HFFc6 (cell line): ENCODE measurements at regions not wholly inside any gene's neighbourhood (a gene's known extent, or its start where the extent isn't known, plus 50 kb on each side); places are given as distances from the start of the nearest gene placed in this dataset.

Experiments
- DNase-seq: peaks from one replicate; pipeline ENCODE4 v3.0.0-alpha.2; 2018
- H3K27ac Mint-ChIP-seq: 2 replicates; pipeline ENCODE4 v1.8.0; 2020; ENCODE audit warnings: mild to moderate bottlenecking, mixed read lengths
- H3K27me3 Mint-ChIP-seq: 2 replicates; pipeline ENCODE4 v1.8.0; 2021; ENCODE audit warnings: mild to moderate bottlenecking, moderate library complexity, mixed read lengths; ENCODE audit not compliant: insufficient read depth
- H3K36me3 Mint-ChIP-seq: 2 replicates; pipeline ENCODE4 v1.8.0; 2021; ENCODE audit warnings: low read depth, mixed read lengths
- H3K4me1 Mint-ChIP-seq: 2 replicates; pipeline ENCODE4 v1.8.0; 2020; ENCODE audit warnings: low read depth, mixed read lengths
- H3K4me3 Mint-ChIP-seq: 2 replicates; pipeline ENCODE4 v1.8.0; 2020; ENCODE audit warnings: mild to moderate bottlenecking, moderate library complexity, mixed read lengths
- H3K9me3 Mint-ChIP-seq: 2 replicates; pipeline ENCODE4 v1.8.0; 2020; ENCODE audit warnings: mild to moderate bottlenecking, mixed read lengths
- TF ChIP-seq, protein P1 (sequence below): fragments of 200-600 bp; sonication (generic); IDR thresholded peaks from 2 replicates; pipeline ENCODE4 v1.5.0; 2021; ENCODE audit warnings: antibody characterized with exemption, mild to moderate bottlenecking

DNA sequence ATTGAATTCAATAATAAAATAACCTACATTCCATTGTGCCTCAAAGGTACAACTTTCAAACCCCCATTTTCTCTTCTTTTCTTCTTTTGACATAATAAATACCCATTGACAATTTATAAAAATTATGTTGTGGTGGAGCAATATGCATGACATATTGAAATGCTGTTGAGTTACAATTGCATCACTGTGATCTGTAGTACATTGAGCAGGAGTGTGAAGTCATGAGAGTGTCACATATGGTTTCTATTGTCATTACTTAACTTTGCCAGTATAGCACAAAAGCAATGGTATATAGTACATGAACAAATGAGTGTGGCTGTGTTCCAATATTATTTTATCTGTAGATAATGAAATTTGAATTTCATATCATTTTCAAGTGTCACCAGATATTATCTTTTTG is 441.3 kb downstream of the GJA1 start:
- Mint-ChIP-seq H3K36me3 (peaks cover 15% of the 10 kb centered on the region), H3K27ac (no peak overlapping the region)

DNA sequence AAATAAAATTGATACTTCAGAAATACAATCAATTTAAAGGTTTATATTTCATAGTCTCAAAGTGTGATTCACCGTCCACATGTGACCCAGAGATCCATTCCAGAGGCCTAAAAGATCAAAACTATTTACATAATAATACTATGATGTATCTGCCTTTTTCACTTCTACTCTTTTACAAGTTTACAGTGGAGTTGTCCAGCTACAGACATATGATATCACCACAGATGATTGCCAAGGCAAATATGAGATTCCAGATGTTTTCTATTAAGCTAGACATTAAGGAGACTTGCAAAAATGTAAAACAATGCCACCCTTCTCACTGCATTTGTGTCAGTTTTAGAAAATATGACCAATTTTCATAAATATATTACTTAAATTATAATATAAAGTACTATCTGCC is 443.7 kb downstream of the GJA1 start:
- TF ChIP-seq, protein P1, sequence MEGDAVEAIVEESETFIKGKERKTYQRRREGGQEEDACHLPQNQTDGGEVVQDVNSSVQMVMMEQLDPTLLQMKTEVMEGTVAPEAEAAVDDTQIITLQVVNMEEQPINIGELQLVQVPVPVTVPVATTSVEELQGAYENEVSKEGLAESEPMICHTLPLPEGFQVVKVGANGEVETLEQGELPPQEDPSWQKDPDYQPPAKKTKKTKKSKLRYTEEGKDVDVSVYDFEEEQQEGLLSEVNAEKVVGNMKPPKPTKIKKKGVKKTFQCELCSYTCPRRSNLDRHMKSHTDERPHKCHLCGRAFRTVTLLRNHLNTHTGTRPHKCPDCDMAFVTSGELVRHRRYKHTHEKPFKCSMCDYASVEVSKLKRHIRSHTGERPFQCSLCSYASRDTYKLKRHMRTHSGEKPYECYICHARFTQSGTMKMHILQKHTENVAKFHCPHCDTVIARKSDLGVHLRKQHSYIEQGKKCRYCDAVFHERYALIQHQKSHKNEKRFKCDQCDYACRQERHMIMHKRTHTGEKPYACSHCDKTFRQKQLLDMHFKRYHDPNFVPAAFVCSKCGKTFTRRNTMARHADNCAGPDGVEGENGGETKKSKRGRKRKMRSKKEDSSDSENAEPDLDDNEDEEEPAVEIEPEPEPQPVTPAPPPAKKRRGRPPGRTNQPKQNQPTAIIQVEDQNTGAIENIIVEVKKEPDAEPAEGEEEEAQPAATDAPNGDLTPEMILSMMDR = no peak
- H3K27me3 Mint-ChIP-seq = no peaks in the 10 kb centered on the region
- peaks cover 61% of the 10 kb centered on the region for H3K4me1 Mint-ChIP-seq
- H3K9me3 Mint-ChIP-seq = 0 out of 2 replicates have a peak, but pooled peaks cover 4% of the 10 kb centered on the region
- H3K36me3 Mint-ChIP-seq = peaks cover 9% of the 10 kb centered on the region
- no peak overlapping the region for H3K27ac Mint-ChIP-seq
- H3K4me3 Mint-ChIP-seq = no peak overlapping the region
- peak; percentile 77 for DNase-seq

More for the DNA sequence above, 441.3 kb downstream of the GJA1 start:
- Mint-ChIP-seq H3K9me3 (peaks cover 10% of the 10 kb centered on the region; the same call in 1 of the 2 replicates), H3K4me1 (peaks cover 37% of the 10 kb centered on the region), H3K27me3 (no peaks in the 10 kb centered on the region), H3K4me3 (no peak overlapping the region)
- TF ChIP-seq, protein P1 = no peak
- DNase-seq = no peak

DNA sequence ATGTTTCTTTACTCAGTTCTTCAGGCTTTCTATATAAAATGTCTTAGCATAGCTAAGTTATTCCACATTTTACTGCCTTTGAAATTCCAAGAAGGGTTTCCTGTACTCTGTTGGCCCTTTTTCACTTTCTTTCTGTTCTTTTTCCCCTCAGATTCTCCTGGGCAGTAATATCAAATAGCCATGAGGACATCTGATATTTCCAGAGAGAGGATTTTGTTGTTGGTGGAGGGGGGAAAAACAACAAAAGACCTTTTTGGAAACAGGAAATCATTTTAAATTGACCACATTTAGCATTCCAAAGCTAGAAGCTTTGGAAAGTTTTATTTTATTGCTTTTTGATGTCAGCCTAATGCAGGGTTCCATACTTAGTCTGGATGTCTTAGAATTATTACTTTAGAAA is 445.4 kb downstream of the GJA1 start:
- no peak overlapping the region for H3K4me3 Mint-ChIP-seq
- peaks cover 9% of the 10 kb centered on the region for H3K36me3 Mint-ChIP-seq
- TF ChIP-seq, protein P1 = no peak
- DNase-seq = no peak
- H3K27ac Mint-ChIP-seq = no peak overlapping the region; the same call in 1 of the 2 replicates
- no peaks in the 10 kb centered on the region for H3K27me3 Mint-ChIP-seq
- H3K9me3 Mint-ChIP-seq = 0 out of 2 replicates have a peak, but pooled peaks cover 4% of the 10 kb centered on the region
- H3K4me1 Mint-ChIP-seq = peaks cover 78% of the 10 kb centered on the region

DNA sequence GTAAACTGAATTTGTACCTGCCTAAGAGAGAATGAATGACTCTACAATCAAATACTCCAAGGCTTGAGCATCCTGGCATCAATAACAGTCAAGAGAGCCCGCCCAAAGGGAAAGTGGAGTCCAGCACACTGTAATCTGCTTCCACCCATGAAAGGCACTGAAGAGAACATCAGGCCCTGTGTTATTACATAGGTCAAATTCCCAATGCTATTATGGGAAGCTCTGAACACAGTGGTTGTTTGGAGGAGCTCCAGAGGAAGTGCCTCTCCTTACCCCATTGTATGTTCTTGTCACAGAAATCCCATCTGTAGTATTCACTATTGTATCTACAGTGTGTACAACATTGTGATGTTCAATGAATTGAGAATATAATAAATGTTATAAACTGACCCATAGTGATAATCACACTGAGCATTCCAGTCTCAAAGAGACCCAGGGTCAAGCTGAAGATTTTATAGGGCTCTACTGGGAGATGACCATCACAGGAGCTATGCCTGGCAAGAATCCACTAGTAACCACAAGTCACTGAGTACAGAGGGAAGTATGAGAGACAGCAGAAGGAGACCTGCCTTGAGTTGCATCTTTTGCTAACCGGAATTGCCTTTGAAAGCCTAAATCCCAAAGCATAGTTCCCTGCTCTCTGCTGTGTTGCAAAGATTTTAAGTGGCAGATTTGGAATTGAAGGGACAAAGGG is 446.7 kb downstream of the GJA1 start:
- no peaks in the 10 kb centered on the region for H3K36me3 Mint-ChIP-seq
- peaks cover 90% of the 10 kb centered on the region for H3K4me1 Mint-ChIP-seq
- H3K4me3 Mint-ChIP-seq = peak overlapping the region; percentile 51; the same call in 1 of the 2 replicates
- no peaks in the 10 kb centered on the region for H3K9me3 Mint-ChIP-seq
- peak; percentile 95 for DNase-seq
- H3K27me3 Mint-ChIP-seq = no peaks in the 10 kb centered on the region
- H3K27ac Mint-ChIP-seq = peak overlapping the region; percentile 81
- TF ChIP-seq, protein P1 = no peak

DNA sequence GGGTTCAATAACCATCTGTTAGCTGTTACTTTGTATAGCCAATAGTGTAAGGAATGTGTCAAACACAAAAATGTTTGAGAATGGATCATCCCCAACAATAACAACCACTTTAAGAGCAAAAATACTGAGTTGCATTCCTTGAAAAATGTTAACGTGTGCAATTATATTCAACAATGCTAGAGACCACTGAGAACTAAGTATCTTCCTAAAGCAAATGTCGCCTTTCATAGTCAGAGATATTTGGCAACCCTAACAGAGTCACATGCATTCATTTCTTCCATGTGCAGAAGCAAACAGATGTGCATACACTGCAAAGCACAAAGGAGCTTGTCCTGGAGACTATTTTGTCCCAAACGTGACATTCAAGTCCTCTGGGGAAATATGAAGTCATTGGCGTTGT is 448.6 kb downstream of the GJA1 start:
- no peak overlapping the region for H3K27ac Mint-ChIP-seq
- no peak overlapping the region for H3K4me3 Mint-ChIP-seq
- no peak for DNase-seq
- peaks cover 78% of the 10 kb centered on the region for H3K4me1 Mint-ChIP-seq
- H3K36me3 Mint-ChIP-seq = no peaks in the 10 kb centered on the region
- no peaks in the 10 kb centered on the region for H3K9me3 Mint-ChIP-seq
- TF ChIP-seq, protein P1 = no peak
- H3K27me3 Mint-ChIP-seq = no peaks in the 10 kb centered on the region
